ENCODE measurements at regions not wholly inside any gene's neighbourhood (a gene's known extent, or its start where the extent isn't known, plus 50 kb on each side); places are given as distances from the start of the nearest gene placed in this dataset.

GRCh38 chr5:3249401-3249800, 346.2 kb upstream of the IRX1 start:
- no peak for TF ChIP-seq EZH2 (IDR thresholded peaks at IDR 0.05; ENCODE audit: low read length, unreplicated experiment)
- no peak for TF ChIP-seq EZH2phosphoT487 (IDR thresholded peaks at IDR 0.05; ENCODE audit: borderline replicate concordance, low read length)
- no peak for TF ChIP-seq CTCF (conservative IDR thresholded peaks at IDR 0.05; ENCODE audit: low read depth, low read length)
- Histone ChIP-seq H3K9me2 (replicated peaks; ENCODE audit: low read length) (no peaks in the 10 kb centered on the region), H3K4me1 (ENCODE audit: insufficient read depth, low read length) (no peaks in the 10 kb centered on the region), H3K4me3 (ENCODE audit: low read length) (no peak overlapping the region), H2AFZ (ENCODE audit: low read length) (no peak overlapping the region), H3K4me2 (ENCODE audit: low read length) (no peak overlapping the region), H3K79me2 (ENCODE audit: low read length) (no peaks in the 10 kb centered on the region), H3K36me3 (ENCODE audit: low read depth, low read length) (no peaks in the 10 kb centered on the region), H3K9me3 (ENCODE audit: low read length) (peaks cover 7% of the 10 kb centered on the region; the same call in 1 of the 2 replicates), H4K20me1 (ENCODE audit: low read length) (no peaks in the 10 kb centered on the region), H3K27me3 (ENCODE audit: low read length) (no peaks in the 10 kb centered on the region), H3K9ac (ENCODE audit: low read length) (no peak overlapping the region), H3F3A (ENCODE audit: low read length, unreplicated experiment) (no peaks in the 10 kb centered on the region), H3K27ac (ENCODE audit: low read length) (no peak overlapping the region)
- ChIA-PET CTCF (no interaction called here), POLR2A (ENCODE audit: unreplicated experiment) (no interaction called here)
- DNase-seq (no peak), ATAC-seq (no peak)
- BruUV-seq (replicated peaks), result no TSS peak
- intact Hi-C loops (cut with micrococcal nuclease), result no loop called here

- ChIA-PET POLR2A (ENCODE audit: unreplicated experiment) (no interaction called here), CTCF (no interaction called here)
- Histone ChIP-seq H3K9ac (ENCODE audit: low read length) (no peak overlapping the region), H3K27ac (ENCODE audit: low read length) (no peak overlapping the region), H4K20me1 (ENCODE audit: low read length) (no peaks in the 10 kb centered on the region), H3K4me1 (ENCODE audit: insufficient read depth, low read length) (no peaks in the 10 kb centered on the region), H3F3A (ENCODE audit: low read length, unreplicated experiment) (no peaks in the 10 kb centered on the region), H3K27me3 (ENCODE audit: low read length) (no peaks in the 10 kb centered on the region), H3K4me2 (ENCODE audit: low read length) (no peak overlapping the region), H3K4me3 (ENCODE audit: low read length) (no peak overlapping the region), H2AFZ (ENCODE audit: low read length) (no peak overlapping the region), H3K9me2 (replicated peaks; ENCODE audit: low read length) (no peaks in the 10 kb centered on the region), H3K9me3 (ENCODE audit: low read length) (no peaks in the 10 kb centered on the region), H3K79me2 (ENCODE audit: low read length) (no peaks in the 10 kb centered on the region), H3K36me3 (ENCODE audit: low read depth, low read length) (no peaks in the 10 kb centered on the region)
- no peak for TF ChIP-seq EZH2phosphoT487 (IDR thresholded peaks at IDR 0.05; ENCODE audit: borderline replicate concordance, low read length)
- TF ChIP-seq EZH2 (IDR thresholded peaks at IDR 0.05; ENCODE audit: low read length, unreplicated experiment), result no peak
- TF ChIP-seq CTCF (conservative IDR thresholded peaks at IDR 0.05; ENCODE audit: low read depth, low read length), result no peak
- BruUV-seq (replicated peaks), result no TSS peak
- intact Hi-C loops (cut with micrococcal nuclease), result no loop called here
- DNase-seq (no peak), ATAC-seq (no peak)
These were observed 358.3 kb upstream of the IRX1 start for GRCh38 chr5:3237276-3237868.

- H3K4me1 ChIP-seq (ENCODE audit: insufficient read depth, low read length), result no peaks in the 10 kb centered on the region
- no peaks in the 10 kb centered on the region for H3K9me2 ChIP-seq (replicated peaks; ENCODE audit: low read length)
- H3K4me3 ChIP-seq (ENCODE audit: low read length), result no peak overlapping the region
- no peaks in the 10 kb centered on the region for H4K20me1 ChIP-seq (ENCODE audit: low read length)
- TF ChIP-seq EZH2phosphoT487 (IDR thresholded peaks at IDR 0.05; ENCODE audit: borderline replicate concordance, low read length) (no peak), EZH2 (IDR thresholded peaks at IDR 0.05; ENCODE audit: low read length, unreplicated experiment) (no peak), CTCF (conservative IDR thresholded peaks at IDR 0.05; ENCODE audit: low read depth, low read length) (no peak)
- POLR2A ChIA-PET (ENCODE audit: unreplicated experiment), result no interaction called here
- H3K9ac ChIP-seq (ENCODE audit: low read length), result no peak overlapping the region
- ATAC-seq, result no peak
- no peaks in the 10 kb centered on the region for H3K79me2 ChIP-seq (ENCODE audit: low read length)
- no peak overlapping the region for H2AFZ ChIP-seq (ENCODE audit: low read length)
- H3K9me3 ChIP-seq (ENCODE audit: low read length), result no peaks in the 10 kb centered on the region
- H3F3A ChIP-seq (ENCODE audit: low read length, unreplicated experiment), result no peaks in the 10 kb centered on the region
- H3K27ac ChIP-seq (ENCODE audit: low read length), result no peak overlapping the region
- no peaks in the 10 kb centered on the region for H3K36me3 ChIP-seq (ENCODE audit: low read depth, low read length)
- DNase-seq, result no peak
- H3K4me2 ChIP-seq (ENCODE audit: low read length), result no peak overlapping the region
- intact Hi-C loops (cut with micrococcal nuclease), result no loop called here
- CTCF ChIA-PET, result no interaction called here
- no TSS peak for BruUV-seq (replicated peaks)
- H3K27me3 ChIP-seq (ENCODE audit: low read length), result no peaks in the 10 kb centered on the region
These were observed 361.1 kb upstream of the IRX1 start for GRCh38 chr5:3234566-3234965.
